HG03066 (cell line): ENCODE measurements at regions not wholly inside any gene's neighbourhood (a gene's known extent, or its start where the extent isn't known, plus 50 kb on each side); places are given as distances from the start of the nearest gene placed in this dataset.

Experiments
- ATAC-seq: cut with Tn5 transposase; IDR thresholded peaks from one replicate; pipeline ENCODE4 v1.9.1; 2021; ENCODE audit warnings: low read depth; ENCODE audit not compliant: unreplicated experiment

DNA sequence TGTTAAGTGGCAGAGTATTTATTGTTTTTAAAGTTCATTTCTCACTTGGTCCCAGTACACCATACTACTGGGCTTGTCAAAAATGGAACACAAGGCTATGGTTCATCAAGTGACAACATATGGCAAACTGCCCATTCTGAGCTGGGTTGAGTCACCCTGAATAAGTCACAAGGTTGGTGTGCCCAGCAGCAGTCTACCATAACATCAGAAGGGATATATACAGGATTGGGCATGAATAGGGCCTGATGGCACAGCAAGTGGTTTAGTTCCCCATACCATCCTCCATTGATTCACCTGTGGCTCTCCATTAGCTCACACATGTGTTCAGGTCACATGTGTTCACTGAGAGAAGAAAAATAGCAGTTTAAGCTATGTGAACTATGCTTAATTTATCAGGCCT, 249.8 kb upstream of the PRDM9 start:
- no peak for ATAC-seq

DNA sequence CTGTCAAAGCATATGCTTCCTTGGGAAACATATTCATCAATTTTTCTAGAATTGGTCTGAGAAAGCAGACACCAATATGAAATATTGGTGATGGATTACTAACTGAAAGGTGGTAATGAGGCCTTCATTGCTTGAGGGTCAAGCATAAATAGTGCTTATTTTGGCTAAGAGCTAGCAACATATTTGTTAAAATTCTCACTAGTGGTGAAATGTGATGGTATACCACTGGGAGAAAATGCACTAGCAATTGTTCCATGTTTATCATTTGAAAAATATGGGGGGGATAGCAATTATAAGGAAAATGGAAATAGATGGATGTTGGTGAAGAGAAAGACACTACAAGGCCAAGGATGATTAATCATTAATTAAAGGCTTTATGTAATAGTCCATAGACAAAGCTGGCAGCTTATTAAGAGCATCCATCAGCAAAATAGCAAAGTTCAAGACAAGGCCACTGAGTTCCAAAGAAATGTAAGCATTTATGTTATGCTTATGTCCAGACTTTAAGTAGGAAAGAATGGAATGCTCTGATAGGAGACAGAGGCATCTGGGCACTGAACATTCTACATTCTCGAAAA, 253.7 kb upstream of the PRDM9 start:
- ATAC-seq: no peak

DNA sequence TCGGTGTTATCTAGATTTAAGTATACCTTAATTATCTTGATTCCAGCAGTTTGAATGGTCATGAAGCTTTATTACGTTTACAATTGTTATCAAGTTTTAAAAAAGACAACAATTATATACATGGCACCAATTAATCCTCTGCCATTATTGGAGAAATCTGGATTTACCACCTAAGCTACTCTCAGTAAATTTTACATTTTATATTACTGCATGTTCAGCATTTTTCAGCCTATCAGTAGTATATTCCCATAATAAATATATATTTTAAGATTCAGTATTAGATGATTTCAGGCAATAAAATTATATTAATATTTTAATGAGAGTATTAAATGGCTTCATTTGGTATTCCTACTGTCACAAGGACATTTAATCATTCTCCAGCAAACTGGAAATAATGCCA, 264.5 kb upstream of the PRDM9 start:
- ATAC-seq: no peak

DNA sequence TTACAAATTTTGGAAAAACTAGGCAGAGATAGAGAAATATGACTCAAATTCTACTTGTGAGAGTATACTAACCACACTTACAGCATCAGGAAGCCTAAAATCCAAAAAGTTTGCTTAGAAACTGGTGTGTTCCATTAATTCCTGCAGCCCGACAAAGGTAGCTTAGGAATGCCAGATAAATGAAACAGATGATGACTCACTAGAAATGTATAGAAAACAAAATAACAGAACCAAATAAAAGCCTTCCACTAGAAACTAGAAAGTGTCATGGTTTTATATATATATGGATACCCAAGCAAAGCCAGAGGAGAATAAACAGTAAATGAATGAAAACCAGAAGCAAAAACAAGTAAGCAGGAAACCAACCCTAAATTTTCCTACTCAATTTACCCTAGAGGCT, 272.2 kb upstream of the PRDM9 start:
- ATAC-seq: no peak

DNA sequence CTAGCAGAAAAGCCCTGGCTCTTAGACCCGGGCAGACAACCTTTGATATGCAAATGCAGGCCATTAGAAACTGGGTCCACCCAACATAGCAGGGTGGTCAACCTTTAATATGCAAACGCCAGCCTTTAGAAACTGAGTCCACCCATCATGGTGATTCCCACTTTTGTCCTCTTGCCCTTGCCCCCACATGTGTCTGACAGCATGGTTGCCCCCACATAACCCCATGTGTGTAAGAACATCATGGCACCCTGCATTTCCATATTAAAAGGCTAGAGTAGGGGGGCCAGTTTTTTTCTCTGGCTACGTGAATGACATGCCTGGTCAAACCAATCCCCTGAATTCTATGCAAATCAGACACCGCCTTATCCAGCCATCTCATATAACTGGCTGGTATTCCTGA, 273.2 kb upstream of the PRDM9 start:
- ATAC-seq: no peak

DNA sequence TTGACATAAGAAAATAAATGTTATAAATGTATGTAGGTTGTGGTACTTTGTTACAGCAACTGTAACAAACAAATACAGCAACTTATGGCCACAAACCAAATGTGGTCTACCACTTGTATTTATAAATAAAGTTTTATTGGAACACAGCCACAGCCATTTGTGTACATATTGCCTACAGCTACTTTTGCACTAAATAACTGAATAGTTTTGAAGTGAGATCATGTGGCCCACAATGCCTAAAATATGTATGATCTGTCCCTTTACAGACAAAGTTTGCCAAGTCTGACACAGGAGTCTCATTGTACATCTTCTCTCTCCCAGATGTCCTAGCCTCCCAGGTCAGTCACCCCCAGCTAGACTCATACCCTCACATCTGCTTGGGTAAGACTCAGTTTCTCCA, 283.6 kb upstream of the PRDM9 start:
- no peak for ATAC-seq

DNA sequence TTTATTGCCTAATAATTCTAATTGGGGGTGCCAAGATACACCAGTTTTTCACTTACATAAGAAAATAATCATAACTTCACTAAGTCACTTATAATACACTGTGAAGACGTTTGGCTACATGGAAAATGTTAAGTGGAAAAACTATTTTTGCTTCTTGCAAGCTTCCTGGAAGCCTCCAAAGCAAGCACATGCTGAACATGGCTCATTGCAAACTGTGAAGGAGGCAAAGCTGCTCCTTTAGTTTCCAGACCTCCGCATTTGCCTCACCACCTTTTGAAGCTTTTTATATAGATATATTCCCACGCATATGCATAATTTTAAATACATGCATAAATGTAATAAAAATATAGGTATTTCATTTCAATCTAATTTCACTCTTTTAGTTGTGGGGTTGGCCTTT, 285.6 kb upstream of the PRDM9 start:
- no peak for ATAC-seq

DNA sequence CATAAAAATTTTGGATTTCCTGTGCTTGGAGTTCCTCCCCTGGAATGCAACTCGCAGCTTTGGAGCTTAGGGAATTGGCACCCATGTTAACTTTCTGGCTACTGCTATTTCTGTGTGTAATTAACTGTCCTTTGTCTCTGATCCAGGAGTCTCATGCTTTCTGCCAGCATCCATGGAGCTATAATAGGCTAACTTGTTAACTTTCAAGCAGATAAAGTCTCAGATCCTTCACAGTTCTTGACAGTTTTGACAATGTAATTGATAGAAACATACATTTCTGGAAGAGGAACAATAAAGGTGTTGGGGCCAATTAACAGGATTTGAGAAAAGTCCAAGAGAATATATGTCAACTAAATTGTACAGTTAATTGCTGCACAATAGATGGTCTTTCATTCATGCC, 290.2 kb upstream of the PRDM9 start:
- no peak for ATAC-seq

DNA sequence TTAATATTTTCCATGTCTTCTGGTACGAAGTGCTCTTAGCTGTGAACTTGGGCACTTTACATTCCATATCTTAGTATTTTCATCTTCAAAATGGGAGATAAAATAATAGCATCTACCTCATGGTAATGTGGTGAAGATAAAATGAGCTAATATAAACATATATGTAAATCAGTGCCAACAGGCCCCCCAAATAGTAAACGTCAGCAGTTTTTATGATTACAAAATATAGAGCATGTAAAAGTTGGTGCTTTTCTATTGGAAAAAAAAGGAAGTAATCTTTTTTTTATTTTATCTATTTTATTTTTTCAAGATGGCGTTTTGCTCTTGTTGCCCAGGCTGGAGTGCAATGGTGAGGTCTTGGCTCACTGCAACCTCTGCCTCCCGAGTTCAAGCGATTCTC, 291.1 kb upstream of the PRDM9 start:
- ATAC-seq: no peak

DNA sequence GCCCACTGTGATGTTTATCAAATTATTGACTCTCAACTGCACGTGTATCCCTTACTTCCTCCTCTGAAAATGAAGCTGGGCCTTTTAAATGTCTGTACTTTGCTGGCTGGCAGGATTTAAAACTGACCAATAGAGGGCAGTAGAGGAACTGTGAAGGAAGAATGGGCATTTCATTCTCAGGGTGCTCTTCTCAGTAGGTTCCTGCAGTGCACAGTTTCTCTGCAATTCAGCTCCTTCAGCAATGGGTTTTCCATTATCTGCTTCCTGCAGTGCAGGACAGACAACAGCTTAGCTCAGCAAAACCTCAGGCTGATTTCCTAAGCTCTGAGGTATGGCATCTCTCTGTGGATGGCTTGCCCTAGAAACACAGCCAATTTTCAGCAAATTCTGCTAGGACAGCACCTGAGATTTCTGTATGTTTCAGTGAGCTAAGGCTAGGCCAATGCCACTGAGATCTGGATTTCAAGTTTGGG, 298.4 kb upstream of the PRDM9 start:
- ATAC-seq: peak; percentile 83

DNA sequence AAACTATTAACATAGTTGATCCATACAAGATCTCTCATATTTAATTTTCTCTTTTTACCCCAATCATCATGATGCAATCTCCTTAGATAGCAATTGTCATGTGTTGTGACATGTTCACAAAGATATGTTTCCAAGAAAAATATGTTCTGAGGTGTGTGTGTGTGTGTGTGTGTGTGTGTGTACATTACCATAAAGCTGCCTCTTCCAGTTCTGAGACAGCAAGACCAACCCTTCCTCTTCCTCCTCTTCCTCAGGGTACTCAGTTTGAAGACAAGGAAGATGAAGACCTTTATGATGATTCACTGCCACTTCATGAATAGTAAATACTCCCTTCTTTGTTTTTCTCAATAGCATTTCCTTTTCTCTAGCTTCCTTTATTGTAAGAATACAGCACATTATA, 303.3 kb upstream of the PRDM9 start:
- no peak for ATAC-seq

DNA sequence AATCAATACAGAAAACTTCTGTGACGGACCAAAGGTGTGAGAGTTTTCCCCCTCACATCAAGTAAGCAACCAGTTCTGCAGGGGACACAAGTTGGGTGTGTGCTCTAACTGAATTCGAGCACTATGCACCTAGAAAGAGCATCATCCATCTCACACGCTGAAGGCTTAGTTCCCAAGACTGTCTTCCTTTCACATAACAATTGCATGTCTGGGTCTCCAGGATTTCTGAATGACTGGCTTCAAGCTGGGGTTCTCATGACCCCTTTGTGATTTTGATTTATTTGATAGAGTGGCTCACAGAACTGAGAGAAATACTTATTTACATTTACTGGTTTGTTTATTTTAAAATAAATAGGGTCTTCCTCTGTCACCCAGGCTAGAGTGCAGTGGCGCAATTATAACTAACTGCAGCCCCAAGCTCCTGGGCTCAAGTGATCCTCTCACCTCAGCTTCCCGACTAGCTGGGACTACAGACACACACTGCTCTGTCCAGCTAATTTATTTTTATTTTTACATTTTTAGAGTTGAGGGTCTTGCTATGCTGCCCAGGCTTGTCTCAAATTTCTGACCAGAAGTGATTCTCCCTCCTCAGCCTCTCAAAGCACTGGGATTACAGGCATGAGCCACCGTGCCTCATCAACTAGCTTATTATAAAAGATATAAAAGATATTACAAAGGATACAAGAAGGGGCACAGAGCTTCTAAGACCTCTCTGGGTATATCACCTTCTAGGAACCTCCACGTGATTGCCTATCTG, 316.7 kb upstream of the CDH12 start:
- no peak for ATAC-seq

DNA sequence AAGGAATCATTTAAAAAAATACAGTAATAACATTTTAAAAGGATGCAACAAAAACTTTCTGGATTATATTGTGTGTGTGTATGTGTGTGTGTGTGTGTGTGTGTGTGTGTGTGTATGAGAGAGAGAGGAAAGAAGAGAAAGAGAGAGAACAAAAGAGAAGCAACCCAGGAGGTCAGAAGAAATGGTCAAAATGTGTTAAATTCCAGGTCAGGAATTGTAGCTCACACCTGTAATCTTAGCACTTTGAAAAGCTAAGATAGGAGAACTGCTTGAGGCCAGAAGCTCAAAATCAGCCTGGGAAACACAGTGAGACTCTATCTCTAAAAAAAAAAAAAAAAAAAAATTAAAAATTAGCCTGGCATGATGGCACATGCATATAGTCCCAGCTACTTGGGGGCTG, 311.8 kb upstream of the CDH12 start:
- ATAC-seq: no peak

DNA sequence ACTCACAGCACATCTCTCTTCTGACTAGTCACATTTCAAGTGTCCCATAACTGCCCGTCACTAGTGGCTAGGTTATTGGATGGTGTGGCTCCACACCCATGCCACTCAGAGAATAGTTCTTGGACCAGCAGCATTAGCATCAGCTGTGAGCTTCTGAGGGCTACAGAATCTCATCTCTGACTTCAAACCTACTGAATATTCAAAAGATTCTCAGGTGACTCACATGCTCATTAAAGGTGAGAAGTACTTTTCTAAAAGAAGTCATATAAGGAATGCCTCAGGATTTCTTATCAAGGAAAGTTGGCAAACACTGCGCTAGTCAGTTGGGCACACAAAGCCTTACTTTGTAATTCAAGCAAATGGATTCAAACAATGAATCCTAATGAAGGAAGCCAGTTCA, 305.0 kb upstream of the CDH12 start:
- no peak for ATAC-seq

DNA sequence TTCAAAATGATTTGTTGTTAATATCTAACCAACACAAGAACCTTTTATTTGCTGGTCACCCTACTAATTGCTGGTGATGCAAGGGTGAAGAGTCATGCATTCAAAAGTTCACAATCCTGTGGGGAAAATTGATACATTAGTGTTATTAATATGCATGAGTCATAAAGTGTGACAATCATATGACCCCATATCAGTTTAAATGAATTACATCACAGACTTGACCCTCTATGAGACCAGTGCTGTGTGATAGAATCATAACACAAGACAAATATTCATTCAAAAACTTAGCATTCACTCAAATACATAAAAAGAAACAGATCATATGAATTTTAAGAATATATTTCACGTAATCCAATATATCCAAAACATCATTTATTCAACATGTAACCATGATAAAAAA, 304.6 kb upstream of the CDH12 start:
- no peak for ATAC-seq

DNA sequence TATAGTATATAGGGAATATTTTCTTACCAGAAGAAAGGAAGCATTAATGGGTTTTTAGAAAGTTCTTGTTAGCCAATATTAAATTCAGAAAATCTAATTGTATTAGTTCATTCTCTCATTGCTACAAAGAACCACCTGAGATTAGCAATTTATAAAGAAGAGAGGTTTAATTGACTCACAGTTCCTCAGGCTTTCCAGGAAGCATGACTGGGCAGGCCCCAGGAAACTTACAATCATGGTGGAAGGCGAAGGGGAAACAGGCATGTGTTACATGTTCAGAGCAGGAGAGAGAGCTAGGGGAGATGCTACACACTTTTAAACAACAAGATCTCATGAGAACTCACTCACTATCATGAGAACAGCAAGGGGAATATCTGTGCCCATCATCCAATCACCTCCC, 304.0 kb upstream of the CDH12 start:
- no peak for ATAC-seq

DNA sequence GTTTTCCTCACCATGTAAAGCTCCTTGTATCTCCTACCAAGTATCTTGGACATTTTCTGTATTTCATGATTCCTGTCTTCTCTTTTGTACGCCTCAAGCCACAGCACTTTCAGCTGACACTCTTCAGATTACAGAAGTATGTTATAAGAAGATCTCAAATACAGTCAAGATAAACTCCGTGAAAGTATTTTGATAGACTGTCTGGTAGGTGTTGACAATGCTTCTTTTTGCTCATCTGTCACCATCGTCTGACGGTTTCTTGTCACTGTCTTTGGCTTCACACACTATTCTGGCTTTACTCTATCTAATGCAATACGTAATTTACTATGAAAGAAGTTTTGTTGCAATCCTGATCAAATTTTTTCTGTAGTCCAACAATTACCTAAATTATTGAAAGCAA, 294.5 kb upstream of the CDH12 start:
- ATAC-seq: no peak

DNA sequence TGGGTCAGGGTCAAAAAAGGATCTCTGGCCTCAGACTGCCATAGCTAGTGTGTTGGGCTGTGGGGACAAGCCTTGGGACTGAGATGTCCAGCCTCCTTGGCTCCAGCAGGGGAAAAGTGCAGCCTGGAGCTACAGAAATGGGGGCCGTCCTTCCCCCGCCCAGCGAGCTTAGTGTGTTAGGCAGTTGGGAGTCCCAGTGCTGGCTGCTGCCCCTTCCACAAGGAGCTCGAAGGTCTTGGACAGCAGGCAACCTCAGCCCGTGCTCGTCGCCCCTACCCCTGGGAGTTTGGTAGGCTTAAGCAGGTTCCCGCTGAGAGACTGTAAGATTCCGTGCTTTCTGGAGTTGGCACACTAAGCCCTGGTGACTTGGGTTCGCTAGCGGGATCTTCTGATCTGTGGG, 293.0 kb upstream of the CDH12 start:
- ATAC-seq: no peak

DNA sequence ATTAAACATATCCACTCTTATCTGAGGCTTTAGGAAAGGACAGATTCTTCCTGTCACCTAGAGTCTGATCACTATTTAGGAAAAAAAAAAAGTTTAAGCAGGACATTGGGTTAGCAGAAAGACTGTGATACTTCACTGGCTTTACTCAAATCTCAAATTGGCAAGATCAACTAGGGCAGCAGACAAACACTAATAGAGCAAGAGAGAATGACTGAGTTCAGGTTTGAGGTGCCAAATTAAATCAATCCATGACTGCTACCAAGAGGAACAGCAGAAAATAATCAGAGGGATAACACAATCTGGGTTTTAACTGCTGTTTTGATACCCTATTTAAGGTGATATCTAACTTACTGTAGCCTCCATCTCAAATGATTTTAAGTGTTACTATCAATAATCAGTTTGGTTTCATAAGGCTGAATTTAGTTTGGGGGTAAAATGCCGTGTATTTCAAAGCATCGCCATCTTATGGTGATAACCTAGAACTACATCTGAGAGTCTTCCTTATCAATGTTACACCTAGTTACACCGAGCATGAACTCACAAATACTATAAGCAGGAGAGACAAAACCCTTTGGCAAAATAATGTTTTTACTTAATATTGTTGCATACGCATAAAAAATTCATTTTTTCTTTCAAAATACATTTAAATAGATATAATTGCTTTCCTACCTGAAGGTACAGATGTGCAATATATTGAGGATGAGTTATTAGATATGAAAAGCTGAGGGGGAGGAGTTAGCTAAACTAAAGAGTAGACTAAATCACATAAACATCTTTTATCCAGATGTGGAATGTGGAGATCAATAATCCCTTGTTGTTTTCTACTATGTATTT, 286.4 kb upstream of the CDH12 start:
- ATAC-seq: no peak

DNA sequence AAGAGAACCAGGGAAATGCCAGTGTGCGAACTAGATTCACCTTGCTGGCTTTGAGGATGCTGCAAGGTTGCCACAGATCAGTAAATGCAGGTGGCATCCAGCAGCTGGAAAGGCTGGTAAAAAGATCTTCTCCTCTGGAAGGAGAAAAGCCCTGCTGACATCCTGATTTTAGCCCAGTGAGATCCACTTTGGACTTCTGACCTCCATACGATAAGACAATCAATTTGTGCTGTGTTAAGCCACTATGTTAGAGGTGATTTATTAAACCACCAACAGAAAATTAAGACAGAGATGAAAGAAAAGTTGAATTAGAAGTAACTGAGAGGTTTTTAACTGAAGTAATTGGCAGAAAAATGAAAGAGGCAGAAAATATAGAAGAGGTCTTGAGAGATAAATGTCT, 283.8 kb upstream of the CDH12 start:
- ATAC-seq: no peak

DNA sequence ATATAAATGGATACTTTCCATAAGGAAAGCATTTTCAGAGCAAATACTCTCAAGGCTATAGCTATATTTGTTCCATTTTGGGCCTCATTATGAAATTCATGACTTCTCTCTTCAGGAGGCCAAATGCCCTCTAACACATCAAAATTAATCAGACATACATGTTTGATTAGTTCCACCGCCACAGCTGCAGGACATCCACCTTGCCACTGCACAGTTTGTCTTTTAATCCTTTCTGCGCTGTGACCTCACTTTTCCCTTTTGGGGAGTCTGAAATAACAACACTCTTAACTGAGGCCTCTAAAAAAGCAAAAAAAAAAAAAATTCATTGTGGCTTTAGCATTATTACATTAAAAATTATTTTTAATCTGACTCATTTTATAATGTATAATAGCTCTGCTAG, 279.1 kb upstream of the CDH12 start:
- no peak for ATAC-seq

DNA sequence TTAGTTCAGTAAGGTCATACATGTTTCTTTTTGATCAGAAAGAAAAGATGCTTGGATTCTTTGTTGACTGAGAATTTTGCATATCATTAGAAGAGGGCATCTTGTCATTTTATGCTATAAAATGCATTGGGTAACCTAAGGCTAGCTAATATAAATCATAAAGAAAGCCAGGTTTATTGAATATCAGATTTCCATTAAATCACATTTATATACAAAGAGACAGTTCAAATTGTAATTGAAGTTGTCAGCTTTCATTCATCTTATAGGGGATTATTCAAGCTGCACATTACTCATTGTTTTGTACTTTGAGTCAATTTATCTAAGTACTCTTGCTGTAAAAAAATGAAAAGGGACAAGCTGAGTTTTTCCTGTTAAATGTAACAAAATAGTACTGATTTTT, 259.1 kb upstream of the CDH12 start:
- no peak for ATAC-seq
